HUDEP-2 (cell line): ENCODE measurements at regions not wholly inside any gene's neighbourhood (a gene's known extent, or its start where the extent isn't known, plus 50 kb on each side); places are given as distances from the start of the nearest gene placed in this dataset.
A peak's percentile ranks its signal among the peaks of the same experiment; 100 is the strongest.
"Not testable (repeated sequence)": the region's sequence is repeated elsewhere in the genome, so short reads cannot be mapped to it uniquely, and the experiment has no call there.

Experiments
- DNase-seq, 76 experiments: peaks; one replicate each; lab custom pipeline; 2025; ENCODE audit not compliant: unreplicated experiment in 76 of 76; lab: John Stamatoyannopoulos, UW

DNA sequence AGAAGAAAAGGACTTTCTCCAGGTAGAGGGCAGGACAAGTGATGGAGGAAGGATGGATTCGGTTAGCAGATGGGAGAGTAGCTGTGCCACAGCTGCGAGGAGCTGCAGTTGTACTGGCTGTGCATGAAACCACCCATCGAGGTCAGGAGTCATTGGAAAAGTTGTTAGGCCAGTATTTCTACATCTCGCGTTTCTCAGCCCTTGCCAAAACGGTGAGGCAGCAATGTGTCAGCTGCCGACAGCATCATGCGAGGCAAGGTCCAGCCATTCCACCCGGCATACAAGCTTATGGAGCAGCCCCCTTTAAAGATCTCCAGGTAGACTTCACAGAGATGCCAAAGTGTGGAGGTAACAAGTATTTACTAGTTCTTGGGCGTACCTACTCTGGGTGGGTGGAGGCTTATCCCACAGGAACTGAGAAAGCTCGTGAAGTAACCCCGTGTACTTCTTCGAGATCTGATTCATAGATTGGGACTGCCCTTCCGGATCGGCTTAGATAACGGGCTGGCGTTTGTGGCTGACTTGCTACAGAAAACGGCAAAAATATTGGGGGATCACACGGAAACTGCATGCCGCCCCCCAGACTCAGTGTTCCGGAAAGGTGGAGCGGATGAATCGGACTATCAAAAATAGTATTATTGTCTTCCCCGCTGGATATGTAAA lies 105.0 kb upstream of the HMX1 start:
- DNase-seq: not testable (repeated sequence)

DNA sequence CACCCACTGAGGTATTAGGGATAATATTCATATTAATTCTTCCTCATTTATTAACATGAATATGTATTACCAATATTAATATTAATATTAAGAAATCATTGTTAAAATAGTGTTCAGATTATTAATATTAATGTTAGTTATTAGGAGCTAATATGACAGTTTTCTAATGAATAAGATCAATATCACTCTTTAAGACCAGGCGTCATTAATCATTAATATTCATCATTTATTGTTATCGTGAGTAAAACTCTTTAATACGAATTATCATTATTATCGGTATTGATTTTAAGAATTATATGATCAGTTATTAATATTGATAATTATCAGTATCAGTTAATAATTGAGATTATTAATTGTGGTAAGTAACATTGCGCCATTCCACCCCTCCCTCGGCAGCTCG lies 101.0 kb upstream of the HMX1 start:
- not testable (repeated sequence) for DNase-seq

DNA sequence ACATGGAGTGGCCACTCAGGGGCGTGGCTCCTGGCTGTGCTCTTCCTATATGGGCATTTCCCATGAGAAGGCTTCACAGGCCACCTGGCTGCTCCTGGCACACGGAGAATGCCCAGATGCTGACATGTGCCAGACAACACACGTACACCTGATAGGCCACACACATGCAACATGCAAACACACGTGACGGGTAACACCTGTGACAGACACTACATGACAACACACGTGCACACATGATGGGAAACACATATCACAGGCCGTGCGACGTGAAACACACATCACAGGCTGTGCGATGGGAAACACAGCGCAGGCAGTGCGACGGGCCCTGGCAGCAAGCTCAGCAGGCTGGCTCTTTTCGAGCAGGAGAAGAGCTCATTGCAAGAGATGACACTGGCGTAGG lies 94.3 kb upstream of the HMX1 start:
- not testable (repeated sequence) for DNase-seq

DNA sequence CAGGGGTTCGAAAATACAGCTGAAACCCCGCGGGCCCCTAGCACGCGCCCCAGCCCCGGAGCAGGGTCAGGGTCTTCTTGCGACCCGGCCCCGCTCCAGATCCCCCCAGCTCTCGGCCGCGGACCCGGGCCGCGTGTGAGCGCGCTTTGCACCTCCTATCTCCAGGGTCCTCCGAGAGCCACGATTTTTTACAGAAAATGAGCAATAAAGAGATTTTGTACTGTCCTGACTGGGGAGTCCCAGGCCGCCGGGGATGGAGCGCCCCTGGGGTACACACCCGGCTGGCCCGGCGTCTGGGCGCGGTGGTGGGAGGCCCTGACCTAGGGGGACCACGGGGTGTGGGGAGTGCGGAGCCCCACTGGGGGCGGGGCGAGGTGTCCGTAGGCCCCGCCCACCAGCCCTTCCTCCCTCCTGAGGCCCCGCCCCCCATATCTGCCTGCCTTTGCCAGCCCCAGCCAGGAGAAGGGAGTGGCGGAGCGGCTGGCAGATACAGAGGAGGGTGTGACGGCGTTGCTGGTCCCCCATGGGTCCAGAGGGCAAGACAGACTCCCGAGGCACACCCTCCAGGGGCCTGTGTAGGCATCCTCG lies 92.7 kb upstream of the HMX1 start:
- peak in 41 of 76 experiments; percentile 1 to 61 (median 18) for DNase-seq

DNA sequence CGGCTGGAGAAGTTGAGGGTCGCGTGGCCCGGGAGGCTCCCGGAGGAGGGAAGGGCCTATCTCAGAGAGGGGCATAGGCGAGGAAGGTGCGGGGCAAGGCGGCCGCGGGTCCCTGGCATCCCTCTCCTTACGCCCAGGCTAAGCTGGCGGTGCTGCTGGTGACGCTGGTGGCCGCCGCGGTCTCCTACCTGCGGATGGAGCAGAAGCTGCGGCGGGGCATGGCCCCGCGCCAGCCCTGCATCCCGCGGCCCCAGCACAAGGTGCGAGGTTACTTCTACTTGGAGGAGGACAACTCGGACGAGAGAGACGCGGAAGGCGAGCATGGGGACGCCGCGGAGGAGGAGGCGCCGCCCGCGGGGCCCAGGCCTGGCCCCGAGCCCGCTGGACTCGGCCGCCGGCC lies 91.9 kb upstream of the HMX1 start:
- not testable (repeated sequence) for DNase-seq

DNA sequence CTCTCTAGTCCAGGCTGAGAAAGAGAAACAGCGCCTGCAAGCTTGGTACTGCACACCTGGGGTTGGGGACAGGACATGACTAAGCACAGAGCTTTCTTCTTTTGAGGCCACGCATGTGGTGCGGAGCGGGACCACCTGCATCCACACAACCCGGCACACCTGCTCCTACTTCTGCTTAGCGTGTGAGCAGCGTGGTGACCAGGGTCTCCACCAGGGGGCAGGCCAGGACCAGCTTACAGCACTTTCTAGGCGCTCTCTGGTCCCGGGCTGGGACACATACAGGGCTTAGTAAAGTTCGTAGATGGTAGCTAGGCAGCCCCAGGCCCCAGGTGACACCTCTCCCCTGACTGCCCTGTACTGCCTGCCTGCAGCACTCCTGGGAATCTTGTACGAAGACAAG lies 89.7 kb upstream of the HMX1 start:
- DNase-seq: peak in 59 of 76 experiments; percentile 0 to 66 (median 28)

DNA sequence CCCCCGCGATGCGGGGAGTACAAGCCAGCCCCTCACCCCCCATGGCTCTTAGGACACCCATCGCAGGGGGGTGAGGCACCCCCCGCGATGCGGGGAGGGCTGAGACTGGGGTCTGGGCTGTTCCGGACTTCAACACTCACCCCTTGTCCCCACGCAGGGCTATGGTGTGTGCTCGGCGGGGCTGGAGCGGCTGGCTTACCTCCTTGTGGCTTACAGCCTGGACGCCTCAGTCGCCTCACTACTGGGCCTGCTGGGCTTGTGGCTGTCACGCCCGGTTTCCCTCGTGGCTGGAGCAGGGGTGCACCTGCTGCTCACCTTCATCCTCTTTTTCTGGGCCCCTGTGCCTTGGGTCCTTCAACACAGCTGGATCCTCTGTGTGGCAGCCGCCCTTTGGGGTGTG lies 87.8 kb upstream of the HMX1 start:
- DNase-seq: not testable (repeated sequence)

DNA sequence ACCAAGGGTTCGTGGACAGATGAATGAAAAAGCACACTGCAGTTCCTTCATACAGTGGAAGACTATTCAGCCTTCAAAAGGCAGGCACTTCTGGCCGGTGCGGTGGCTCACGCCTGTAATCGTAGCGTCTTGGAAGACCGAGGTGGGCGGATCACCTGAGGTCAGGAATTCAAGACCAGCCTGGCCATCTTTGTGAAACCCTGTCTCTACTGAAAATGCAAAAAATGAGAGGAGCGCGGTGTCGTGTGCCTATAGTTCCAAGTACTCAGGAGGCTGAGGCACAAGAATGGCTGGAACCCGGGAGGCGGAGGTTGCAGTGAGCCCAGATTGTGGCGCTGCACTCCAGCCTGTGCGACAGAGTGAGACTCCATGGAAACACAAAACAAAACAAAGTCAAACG lies 82.4 kb upstream of the HMX1 start:
- not testable (repeated sequence) for DNase-seq

DNA sequence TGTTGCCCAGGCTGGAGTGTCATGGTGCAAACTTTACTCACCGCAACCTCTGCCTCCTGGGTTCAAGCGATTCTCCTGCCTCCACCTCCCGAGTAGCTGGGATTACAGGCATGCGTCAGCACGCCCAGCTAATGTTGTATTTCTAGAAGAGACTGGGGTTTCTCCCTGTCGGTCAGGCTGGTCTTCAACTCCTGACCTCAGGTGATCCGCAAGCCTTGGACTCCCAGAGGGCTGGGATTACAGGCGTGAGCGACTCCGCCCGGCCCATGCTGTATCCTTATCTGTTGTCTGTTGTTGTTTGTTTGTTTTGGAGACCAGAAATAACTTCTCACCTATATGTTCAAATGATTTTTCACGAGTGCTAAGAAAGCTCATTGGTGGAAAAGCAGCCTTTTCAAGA lies 81.2 kb upstream of the HMX1 start:
- DNase-seq: not testable (repeated sequence)

DNA sequence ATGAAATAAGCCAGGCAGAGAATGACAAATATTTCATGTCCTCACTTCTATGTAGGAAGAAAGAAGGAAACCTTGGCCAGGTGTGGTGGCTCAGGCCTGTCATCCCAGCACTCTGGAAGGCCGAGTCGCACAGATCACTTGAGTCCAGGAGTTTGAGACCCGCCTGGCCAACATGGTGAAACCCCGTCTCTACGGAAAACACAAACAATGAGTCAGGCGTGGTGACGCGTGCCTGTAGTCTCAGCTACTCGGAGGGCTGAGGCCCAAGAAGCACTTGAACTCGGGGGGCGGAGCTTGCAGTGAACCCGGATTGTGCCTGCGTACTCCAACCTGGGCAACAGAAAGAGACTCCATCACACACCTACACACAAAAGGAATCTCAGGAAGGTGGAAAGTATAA lies 80.5 kb upstream of the HMX1 start:
- not testable (repeated sequence) for DNase-seq

DNA sequence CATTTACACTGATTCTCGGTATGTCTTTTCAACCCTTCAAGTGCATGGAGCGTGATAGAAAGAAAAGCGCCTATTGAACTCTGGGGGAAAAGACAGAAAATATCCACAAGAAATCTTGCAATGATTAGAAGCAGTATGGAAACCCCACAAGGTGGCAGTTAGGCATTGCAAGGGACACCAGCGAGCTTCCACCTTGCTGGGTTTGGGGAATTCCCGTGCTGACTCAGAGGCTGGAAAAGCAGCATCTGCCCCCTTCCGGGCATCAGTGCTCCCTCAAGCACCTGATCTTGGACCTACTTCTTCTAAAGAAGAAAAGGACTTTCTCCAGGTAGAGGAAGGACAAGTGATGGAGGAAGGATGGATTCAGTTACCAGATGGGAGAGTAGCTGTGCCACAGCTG lies 73.9 kb upstream of the HMX1 start:
- not testable (repeated sequence) for DNase-seq

DNA sequence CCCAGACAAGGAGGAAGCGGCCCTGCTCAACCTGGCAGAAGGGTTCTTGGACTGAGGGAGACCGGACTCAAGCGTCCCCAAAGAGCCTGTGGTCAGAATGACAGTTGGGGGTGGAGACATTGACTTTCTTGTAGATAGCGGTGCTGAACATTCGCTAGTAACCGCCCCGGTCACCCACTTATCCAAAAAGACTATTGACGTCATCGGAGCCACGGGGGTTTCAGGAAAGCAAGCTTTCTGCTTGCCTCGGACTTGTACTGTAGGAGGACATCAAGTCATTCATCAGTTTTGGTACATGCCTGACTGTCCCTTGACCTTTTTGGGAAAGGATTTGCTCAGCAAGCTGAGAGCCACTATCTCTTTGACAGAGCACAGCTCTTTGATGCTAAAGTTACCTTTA lies 71.7 kb upstream of the HMX1 start:
- not testable (repeated sequence) for DNase-seq

DNA sequence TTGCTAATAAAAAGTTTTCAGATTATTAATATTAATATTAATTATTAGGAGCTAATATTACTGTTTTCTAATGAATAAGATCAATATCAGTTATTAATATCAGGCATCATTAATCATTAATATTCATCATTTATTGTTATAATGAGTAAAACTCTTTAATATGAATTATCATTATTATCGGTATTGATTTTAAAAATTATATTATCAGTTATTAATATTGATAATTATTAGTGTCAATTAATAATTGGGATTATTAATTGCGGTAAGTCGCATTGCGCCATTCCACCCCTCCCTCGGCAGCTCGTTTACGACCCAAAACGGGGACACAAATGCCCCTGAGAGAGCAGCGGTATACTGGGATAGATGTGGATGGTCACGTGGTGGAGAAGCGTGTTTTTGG lies 70.4 kb upstream of the HMX1 start:
- DNase-seq: not testable (repeated sequence)

DNA sequence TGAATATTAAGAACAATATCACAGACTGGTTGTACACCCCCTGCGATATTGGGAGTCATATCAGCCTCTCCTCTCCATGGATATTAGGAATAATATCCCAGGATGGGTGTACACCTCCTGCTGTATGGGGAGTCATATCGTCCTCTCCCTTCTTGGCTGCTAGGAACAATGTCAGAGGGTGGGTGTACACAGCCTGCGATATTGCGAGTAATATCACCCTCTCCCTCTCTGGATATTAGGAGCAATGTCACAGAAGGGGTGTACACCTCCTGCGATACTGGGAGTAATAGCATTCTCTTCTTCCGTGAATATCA lies 69.8 kb upstream of the HMX1 start:
- not testable (repeated sequence) for DNase-seq

DNA sequence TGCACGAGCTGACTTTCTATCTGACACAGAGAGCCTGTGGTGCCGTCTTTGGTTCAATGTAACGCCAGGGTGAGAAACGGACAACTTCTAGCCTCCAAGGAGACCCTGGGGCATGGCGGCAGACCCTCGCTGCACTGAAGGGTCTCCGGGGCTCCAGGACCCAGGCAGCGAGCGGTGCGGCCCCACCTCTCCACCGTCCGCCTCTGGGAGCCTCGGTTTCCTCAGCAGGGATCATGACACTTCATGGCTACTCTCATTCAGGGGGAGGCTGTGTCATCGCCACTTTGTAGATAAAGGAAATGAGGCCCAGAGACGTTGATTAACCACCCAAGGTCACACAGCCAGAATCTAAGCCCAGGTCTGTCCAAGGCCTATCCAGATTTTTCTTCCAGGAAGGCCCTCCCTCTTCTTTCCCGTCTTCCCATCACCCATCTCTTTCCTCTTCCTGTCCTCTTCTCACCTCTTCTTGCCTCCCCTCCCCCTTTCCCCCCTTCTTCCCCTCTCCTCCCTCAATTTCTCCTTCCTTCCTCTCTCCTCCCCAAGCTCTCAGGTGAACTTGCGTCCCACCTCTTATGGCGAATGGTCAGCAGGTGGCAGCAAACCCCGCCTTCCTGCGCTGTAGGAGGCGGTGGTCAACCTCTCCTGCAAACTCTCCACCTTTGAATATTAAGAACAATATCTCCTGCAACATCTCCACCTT lies 69.3 kb upstream of the HMX1 start:
- peak in 1 of 76 experiments; percentile 1 for DNase-seq

DNA sequence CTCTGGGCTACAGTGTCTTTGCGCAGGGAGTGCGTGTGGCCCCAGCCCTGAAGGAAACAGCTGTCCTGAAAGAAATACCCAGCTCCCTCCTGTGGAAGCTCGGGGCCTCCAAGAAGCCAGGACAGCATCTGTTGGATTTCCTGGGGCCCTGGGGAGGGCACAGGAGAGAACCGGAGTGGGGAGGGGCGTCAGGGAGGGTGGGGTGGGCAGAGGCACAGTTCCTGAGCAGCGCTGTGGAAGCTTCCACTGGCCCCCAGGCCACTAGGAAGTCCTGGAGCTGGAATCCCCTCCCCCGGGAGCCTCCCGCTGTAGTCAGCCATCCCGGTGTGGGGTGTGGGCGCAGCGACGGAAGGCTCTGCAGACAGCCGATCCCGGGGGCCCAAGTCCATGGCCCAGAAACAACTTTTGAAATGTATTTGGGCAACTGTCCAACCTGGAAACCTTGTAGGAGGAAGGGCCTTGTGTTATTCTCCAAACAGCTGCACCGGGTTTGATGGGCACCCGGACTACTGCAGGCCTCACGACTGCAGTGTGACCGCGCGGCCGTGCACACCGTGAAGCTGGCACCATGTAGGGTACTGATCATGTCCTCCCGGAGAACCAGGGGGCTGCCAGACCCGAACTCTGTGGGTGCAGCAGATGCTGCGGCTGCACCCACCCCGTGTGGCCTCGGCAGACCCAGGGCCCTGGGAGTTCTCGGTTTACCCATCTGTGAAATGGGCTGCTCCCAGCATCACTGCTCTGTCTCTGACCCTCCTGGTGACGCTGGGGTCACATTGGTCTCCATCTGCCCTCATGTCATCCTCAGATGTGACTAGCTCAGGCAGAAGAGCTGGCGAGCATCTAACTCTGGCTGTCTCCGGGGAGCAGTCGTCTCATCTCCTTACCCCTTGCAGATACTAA lies 68.5 kb upstream of the HMX1 start:
- DNase-seq: no peak

DNA sequence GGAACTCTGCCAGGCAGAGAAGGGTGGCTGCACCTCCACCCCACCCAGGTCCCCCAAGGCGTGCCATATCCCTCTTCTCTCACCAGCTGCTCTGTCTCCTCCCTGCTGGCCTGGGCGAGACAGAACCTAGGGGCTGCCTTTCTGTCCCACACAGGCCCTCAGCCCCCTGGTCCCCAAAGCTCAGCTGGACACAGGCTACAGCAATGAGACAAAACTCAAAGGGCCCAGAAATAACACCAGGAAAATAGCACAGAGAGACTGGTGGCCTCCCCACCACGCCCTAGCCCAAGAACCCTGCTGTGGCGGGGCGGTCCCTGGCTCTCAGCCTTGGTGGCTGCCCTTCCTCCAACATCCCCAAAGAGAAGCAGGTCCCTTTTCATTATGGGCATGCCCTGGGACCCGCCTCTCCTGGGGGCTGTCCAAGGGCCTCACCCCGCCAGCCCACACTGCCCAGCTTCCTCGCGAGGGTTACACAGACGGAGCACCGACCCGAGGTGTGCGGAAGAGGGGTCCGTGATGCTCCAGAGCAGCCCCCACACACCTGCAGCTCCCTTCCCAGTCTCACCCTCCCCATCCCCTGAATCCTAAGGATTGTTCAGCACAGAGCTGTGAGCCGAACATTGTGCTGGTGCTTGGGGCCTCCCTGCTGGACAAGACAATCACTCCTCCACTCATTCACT lies 67.7 kb upstream of the HMX1 start:
- DNase-seq: no peak

DNA sequence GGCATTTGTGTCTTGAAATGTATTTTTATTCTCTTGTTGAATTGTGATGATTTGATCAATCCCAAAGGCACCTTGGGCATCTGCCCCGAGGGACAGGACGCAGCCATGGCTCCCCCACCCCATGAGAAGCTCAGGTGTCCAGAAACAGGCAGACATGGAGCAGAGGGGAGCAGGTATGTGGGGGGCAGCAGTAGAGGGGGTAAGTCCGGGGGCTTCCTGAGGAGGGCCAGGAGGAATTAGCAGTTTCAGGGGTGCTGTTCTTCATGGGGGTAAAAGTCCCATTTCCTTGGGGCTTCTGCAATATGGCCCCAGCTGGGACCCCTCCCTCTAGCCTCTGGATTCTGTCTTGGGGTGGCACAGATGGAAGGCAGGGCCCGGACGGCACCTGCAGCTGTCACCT lies 67.0 kb upstream of the HMX1 start:
- no peak for DNase-seq

DNA sequence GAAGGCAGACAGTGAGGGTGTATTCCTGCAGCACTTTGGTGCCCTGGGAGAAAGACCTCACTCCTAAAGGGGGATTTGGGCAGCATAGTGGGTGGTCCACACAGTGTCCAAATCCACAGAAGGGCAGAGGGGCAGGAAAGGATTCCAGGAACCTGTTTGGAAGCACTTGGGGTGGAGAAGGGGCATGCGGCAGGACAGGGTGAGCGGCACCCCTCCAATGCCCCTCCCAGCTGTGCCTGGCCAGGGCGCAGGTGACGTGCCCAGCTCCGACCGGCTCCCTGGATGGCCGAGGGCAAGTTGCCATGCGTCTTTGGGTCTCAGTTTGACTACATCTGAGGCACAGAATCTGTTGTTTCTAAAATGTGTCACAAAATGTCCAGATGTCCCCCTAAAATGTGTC lies 66.5 kb upstream of the HMX1 start:
- no peak for DNase-seq

DNA sequence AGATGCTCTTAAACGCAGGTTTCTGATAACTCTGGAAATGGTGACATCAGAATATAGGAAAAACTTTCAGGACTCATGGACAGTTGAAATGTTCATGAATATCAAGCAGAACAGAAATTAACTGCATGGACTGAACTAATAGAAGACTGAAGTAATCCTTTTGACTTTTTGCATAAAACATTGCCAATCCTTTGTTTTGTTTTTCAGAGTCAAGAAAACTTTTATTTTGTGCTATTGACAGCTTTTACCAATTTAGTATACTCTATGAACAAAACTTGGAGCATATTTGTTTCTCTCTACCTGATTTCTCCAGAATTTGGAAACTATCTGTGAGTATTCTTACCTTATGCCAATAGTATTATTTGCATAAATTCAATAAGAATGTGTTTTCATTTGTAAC lies 61.2 kb upstream of the HMX1 start:
- DNase-seq: no peak

DNA sequence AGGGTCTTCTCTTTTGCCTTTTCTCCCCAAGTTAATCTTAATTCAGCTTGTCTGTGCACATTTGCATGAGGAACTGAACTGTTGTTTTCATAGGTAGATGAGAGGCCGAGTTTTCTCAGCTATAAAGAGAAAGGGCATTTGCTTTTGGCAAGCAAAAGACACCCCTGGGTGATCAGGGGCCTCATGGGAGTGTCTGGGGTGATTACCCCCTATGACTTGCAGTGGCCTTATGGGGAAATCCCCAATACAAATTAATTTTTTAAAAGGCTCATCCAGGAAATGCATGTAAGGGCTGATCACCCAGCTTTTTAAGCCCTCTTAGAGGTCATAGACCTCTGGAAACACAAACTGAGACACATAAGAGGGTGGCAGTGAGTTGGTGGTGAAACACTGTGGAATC lies 56.4 kb upstream of the HMX1 start:
- DNase-seq: no peak
